ENCODE measurements at regions not wholly inside any gene's neighbourhood (a gene's known extent, or its start where the extent isn't known, plus 50 kb on each side); places are given as distances from the start of the nearest gene placed in this dataset.

DNA sequence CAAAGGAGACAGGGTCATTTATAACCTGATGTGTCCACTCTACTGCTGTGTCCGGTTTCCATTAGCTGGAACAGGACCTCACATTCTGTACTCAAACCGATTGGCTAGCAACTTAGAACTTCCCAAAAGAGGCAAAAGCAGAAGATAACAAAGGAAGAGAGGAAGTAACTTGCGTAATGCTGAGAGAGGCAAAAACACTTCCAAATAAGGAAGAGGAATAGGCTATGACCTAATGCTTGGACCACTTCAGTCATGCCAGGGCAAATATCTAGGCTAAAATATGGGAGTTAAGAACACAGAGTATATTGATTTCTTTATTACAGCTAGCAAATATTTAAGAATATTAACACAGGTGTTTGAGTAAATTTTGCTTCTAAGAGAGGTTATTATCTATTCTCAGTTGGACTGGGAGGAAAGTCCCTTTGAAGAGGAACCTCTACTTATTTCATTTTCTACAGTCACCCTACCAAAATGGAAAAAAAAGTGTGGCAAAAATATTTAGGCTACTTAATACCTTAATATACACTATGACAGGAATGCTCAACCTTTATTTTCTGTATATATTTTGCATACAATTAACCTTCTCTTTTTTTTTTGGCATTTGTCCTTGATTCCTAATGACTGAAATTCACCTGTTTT, 499.8 kb upstream of the CHORDC1 start:
- TF ChIP-seq, protein P1, sequence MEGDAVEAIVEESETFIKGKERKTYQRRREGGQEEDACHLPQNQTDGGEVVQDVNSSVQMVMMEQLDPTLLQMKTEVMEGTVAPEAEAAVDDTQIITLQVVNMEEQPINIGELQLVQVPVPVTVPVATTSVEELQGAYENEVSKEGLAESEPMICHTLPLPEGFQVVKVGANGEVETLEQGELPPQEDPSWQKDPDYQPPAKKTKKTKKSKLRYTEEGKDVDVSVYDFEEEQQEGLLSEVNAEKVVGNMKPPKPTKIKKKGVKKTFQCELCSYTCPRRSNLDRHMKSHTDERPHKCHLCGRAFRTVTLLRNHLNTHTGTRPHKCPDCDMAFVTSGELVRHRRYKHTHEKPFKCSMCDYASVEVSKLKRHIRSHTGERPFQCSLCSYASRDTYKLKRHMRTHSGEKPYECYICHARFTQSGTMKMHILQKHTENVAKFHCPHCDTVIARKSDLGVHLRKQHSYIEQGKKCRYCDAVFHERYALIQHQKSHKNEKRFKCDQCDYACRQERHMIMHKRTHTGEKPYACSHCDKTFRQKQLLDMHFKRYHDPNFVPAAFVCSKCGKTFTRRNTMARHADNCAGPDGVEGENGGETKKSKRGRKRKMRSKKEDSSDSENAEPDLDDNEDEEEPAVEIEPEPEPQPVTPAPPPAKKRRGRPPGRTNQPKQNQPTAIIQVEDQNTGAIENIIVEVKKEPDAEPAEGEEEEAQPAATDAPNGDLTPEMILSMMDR (IDR thresholded peaks at IDR 0.05; ENCODE audit: unreplicated experiment) = no peak
- H3K27ac Mint-ChIP-seq (ENCODE audit: unreplicated experiment) = no peak overlapping the region
- H3K4me3 Mint-ChIP-seq (ENCODE audit: unreplicated experiment) = no peak overlapping the region
- H3K9me3 Mint-ChIP-seq (ENCODE audit: unreplicated experiment) = no peaks in the 10 kb centered on the region
- no peaks in the 10 kb centered on the region for H3K4me1 Mint-ChIP-seq (ENCODE audit: unreplicated experiment)
- no peak for DNase-seq (ENCODE audit: low spot score)
- no peaks in the 10 kb centered on the region for H3K27me3 Mint-ChIP-seq (ENCODE audit: unreplicated experiment)
- H3K36me3 Mint-ChIP-seq (ENCODE audit: low read depth, unreplicated experiment) = no peaks in the 10 kb centered on the region

DNA sequence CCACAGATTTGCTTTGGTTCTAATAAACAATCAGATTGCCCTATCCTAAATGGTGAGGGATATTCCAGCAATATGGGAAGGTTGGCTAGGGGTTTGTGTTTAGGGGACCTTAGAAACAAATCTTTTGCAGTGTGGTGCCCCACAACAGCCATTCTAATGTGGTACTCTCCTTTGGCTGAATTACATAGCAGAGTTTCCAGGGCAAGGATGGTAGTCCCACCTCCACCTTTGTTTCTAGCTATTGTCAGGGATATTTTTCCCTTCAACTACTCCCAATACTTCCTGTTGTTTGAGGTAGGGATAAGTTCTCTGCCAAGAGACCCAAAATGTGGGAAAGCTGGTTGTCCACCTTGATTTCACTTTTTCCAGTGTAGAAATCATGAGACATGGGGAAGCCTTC, 494.7 kb upstream of the CHORDC1 start:
- H3K27me3 Mint-ChIP-seq (ENCODE audit: unreplicated experiment) = no peaks in the 10 kb centered on the region
- no peaks in the 10 kb centered on the region for H3K36me3 Mint-ChIP-seq (ENCODE audit: low read depth, unreplicated experiment)
- H3K4me1 Mint-ChIP-seq (ENCODE audit: unreplicated experiment) = no peaks in the 10 kb centered on the region
- no peaks in the 10 kb centered on the region for H3K9me3 Mint-ChIP-seq (ENCODE audit: unreplicated experiment)
- H3K27ac Mint-ChIP-seq (ENCODE audit: unreplicated experiment) = no peak overlapping the region
- DNase-seq (ENCODE audit: low spot score) = no peak
- H3K4me3 Mint-ChIP-seq (ENCODE audit: unreplicated experiment) = no peak overlapping the region
- TF ChIP-seq, protein P1 (IDR thresholded peaks at IDR 0.05; ENCODE audit: unreplicated experiment) = no peak

DNA sequence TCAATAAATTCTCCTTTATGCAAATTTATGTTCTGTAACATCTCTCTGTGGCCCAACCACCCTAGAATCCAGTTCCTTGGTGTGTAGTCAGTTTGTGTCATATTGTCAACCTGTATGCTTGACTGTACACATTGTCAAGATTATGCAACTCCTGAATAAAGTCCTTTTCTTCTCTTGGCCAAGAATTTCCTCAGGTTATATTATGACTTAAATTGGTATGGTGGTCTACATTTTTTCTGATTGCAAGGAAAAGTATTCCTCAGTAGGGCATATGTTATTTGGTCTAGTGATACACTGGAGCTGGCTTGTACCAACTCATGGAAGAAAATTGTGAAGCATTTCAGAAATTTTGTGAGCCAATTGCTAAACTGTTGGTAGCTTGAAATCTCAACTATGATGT, 482.8 kb upstream of the CHORDC1 start:
- no peaks in the 10 kb centered on the region for H3K9me3 Mint-ChIP-seq (ENCODE audit: unreplicated experiment)

DNA sequence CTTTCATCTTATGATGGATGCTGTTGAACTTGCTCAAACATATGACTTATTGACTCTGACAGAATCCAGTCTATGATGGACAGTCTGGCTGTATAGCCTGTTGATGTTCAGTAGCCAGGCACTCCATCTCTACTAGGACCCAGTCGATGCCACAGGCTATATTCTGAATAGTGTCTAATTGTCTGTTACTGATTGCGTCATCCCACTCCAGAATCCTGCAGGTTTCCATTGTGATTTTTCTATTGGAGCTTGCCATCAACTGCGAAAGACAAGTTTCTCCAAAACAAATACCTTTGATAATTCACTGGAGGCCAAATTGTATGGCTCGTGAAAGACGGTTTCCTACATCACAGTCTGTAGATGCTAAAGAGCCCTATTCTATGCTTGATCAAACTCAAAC, 481.7 kb upstream of the CHORDC1 start:
- Mint-ChIP-seq H3K9me3 (ENCODE audit: unreplicated experiment) (no peaks in the 10 kb centered on the region), H3K4me3 (ENCODE audit: unreplicated experiment) (no peak overlapping the region), H3K27ac (ENCODE audit: unreplicated experiment) (no peak overlapping the region), H3K36me3 (ENCODE audit: low read depth, unreplicated experiment) (no peaks in the 10 kb centered on the region), H3K27me3 (ENCODE audit: unreplicated experiment) (no peaks in the 10 kb centered on the region), H3K4me1 (ENCODE audit: unreplicated experiment) (no peaks in the 10 kb centered on the region)
- TF ChIP-seq, protein P1 (IDR thresholded peaks at IDR 0.05; ENCODE audit: unreplicated experiment) = no peak
- no peak for DNase-seq (ENCODE audit: low spot score)

More for the DNA sequence above, 482.8 kb upstream of the CHORDC1 start:
- H3K4me1 Mint-ChIP-seq (ENCODE audit: unreplicated experiment) = no peaks in the 10 kb centered on the region
- H3K27me3 Mint-ChIP-seq (ENCODE audit: unreplicated experiment) = no peaks in the 10 kb centered on the region
- no peak overlapping the region for H3K4me3 Mint-ChIP-seq (ENCODE audit: unreplicated experiment)
- H3K36me3 Mint-ChIP-seq (ENCODE audit: low read depth, unreplicated experiment) = no peaks in the 10 kb centered on the region
- DNase-seq (ENCODE audit: low spot score) = no peak
- TF ChIP-seq, protein P1 (IDR thresholded peaks at IDR 0.05; ENCODE audit: unreplicated experiment) = no peak
- no peak overlapping the region for H3K27ac Mint-ChIP-seq (ENCODE audit: unreplicated experiment)

DNA sequence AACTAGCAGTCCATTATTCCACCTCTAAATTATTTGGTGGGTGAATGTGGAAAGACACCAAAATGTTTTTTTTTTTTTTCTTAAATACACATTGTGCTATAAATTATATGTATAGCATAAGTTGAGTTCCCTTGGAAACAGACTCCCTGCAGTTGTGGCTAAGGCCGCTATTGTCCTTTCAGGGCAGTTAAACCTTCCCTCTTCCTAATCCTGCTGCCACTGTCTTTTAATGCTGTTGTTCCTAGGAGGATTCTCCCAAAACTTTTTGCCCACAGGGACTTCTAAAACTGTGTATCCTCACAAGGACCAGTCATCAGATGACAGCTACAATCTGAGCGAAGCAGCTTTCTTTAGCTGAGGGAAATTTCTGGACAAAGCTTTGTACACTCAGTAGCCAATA, 478.9 kb upstream of the CHORDC1 start:
- H3K27ac Mint-ChIP-seq (ENCODE audit: unreplicated experiment) = no peak overlapping the region
- DNase-seq (ENCODE audit: low spot score) = no peak
- H3K4me3 Mint-ChIP-seq (ENCODE audit: unreplicated experiment) = no peak overlapping the region
- H3K27me3 Mint-ChIP-seq (ENCODE audit: unreplicated experiment) = peaks cover 1% of the 10 kb centered on the region
- no peaks in the 10 kb centered on the region for H3K36me3 Mint-ChIP-seq (ENCODE audit: low read depth, unreplicated experiment)
- TF ChIP-seq, protein P1 (IDR thresholded peaks at IDR 0.05; ENCODE audit: unreplicated experiment) = no peak
- H3K9me3 Mint-ChIP-seq (ENCODE audit: unreplicated experiment) = no peaks in the 10 kb centered on the region
- H3K4me1 Mint-ChIP-seq (ENCODE audit: unreplicated experiment) = no peaks in the 10 kb centered on the region
